G401 (cell line): ENCODE measurements at regions not wholly inside any gene's neighbourhood (a gene's known extent, or its start where the extent isn't known, plus 50 kb on each side); places are given as distances from the start of the nearest gene placed in this dataset.
A peak's percentile ranks its signal among the peaks of the same experiment; 100 is the strongest.
"Not testable (repeated sequence)": the region's sequence is repeated elsewhere in the genome, so short reads cannot be mapped to it uniquely, and the experiment has no call there.

Experiments
- DNase-seq: peaks from one replicate; pipeline ENCODE4 v3.0.0-alpha.2; 2015; ENCODE audit warnings: low spot score
- in situ Hi-C: cut with HindIII; loops from 2 replicates; pipeline ENCODE4 v1.10.0; 2016; ENCODE audit warnings: low sequenced_read_pairs, mixed read lengths

DNA sequence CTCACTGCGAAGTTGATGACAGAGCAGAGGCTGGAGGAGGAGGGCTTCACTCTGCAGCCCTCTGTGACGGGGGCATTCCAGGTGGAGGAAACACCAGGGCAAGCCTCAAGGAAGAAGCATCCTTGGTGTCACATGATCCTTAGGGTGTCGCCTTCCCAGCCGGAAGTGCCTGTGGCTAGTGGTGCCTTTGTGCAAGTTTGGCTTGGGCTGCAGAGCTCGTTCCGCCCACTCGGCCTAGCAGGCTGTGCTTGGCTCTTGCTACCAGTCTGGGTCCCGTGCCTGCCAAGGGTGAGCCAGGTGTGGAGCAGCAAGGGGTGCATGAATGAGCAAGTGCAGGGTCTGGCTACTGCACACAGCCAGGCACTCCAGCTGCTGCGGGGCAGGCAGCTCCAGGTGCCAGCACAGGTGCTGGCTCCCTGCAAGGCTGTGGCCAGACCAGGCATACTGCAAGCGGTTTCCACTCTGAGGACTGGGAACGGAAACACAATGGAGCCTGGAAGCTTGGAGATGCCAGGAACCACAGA, 325.3 kb upstream of the SMIM21 start:
- in situ Hi-C loops = no loop called here
- DNase-seq = no peak

DNA sequence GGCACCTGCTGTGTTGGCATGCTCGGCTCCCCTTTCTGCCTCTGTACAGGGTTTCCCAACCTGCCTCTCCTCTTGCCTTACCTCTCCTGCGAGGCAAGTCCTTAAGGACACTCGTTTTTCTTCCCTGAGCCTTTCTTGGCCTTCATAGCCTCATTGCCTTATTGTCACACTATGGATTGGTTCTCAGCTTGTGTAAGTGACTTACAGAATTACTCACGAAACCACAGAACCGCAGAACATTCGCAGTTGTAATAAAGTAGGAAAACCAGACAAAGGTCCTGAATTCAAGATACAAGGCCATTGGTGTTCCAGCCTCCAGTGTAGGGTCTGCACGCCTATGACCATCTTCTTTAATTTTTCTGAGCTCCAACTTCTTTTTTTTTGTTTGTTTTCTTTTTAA, 317.6 kb upstream of the SMIM21 start:
- in situ Hi-C loops = no loop called here
- DNase-seq = no peak

GRCh38 chr18:75742516-75742915, 315.0 kb upstream of the SMIM21 start:
- in situ Hi-C loops = no loop called here
- no peak for DNase-seq

- in situ Hi-C loops = no loop called here
- no peak for DNase-seq
Observed at GRCh38 chr18:75739682-75740081, 312.2 kb upstream of the SMIM21 start.

DNA sequence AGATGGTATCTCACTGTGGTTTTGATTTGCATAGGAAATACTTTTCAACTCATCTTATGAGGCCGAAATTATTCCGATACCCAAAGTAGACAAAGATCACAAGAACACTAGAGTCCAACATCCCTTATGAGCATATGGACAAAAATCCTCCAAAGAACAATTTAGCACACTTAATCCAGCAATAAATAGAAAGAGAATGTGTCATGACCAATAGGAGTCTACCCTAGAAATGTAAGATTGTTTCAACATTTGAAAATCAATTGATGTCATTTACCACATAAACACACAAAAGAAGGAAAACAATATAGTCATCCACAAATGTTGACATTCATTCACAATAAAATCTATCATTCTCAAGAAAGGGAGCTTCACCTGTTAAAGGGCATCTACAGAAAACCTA, 307.8 kb upstream of the SMIM21 start:
- in situ Hi-C loops = no loop called here
- DNase-seq = no peak

GRCh38 chr18:75730249-75730648, 302.7 kb upstream of the SMIM21 start:
- in situ Hi-C loops = no loop called here
- no peak for DNase-seq

- in situ Hi-C loops = no loop called here
- DNase-seq = no peak
Observed at GRCh38 chr18:75728621-75729020, 301.1 kb upstream of the SMIM21 start.

DNA sequence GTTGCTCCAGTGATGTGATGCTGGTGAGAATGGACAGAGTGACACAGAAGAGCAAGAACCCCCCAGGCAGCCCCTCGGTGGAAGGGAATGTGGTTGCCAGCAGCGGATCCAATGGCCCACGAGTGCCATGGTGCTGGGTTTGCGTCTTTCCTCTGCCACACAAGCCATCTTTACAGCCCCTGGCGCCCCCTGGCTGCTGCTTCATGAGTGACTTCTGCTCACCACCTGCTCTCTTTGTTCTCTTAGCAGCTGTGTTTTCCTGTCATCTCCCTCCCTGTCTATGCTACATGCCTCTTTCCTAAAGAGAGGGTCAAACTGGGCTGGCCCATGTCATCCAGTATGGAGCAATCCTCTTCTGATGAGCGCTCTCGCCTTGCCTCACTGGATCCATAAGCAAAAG, 300.0 kb upstream of the SMIM21 start:
- peak; percentile 3 for DNase-seq
- in situ Hi-C loops = no loop called here

- in situ Hi-C loops = no loop called here
- DNase-seq = no peak
Observed at GRCh38 chr18:75723521-75724340, 296.2 kb upstream of the SMIM21 start.

GRCh38 chr18:75714766-75715165, 287.3 kb upstream of the SMIM21 start:
- DNase-seq = no peak
- in situ Hi-C loops = no loop called here

DNA sequence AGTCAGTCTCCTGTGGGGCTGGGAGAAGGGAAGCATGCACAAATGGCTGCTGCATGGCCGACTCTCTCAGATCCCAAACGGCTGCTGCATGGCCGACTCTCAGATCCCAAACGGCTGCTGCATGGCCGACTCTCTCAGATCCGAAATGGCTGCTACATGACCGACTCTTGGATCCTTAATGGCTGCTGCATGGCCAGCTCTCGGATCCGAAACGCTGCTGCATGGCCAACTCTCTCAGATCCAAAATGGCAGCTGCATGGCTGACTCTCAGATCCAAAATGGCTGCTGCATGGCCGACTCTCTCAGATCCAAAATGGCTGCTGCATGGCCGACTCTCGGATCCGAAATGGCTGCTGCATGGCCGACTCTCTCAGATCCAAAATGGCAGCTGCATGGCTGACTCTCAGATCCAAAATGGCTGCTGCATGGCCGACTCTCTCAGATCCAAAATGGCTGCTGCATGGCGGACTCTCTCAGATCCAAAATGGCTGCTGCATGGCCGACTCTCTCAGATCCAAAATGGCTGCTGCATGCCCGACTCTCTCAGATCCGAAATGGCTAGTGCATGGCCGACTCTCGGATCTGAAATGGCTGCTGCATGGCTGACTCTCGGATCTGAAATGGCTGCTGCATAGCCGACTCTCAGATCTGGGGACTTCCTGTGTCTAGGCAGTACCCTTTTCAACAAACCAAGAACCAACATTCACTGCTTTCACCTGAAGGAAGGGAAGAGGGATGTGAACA, 284.8 kb upstream of the SMIM21 start:
- in situ Hi-C loops, DNase-seq: not testable (repeated sequence)

DNA sequence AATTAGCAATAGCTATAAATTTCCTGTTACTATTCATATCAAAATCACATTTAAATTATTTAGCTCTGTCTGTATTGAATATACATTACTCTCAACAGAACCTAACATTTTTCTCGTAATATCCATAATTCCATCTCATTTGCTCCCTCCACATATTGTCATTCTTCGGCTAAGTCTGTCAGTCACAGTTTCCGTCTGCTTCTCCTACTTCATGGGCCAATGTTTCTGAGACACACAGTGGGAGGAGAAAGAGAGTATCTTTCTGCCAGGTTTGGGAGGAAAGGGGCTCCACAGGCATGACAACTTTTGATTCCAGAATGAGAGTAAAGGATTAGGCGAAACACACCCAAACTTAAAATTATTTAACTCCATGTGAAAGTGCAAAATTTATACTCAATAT, 273.1 kb upstream of the SMIM21 start:
- no peak for DNase-seq
- in situ Hi-C loops = no loop called here

DNA sequence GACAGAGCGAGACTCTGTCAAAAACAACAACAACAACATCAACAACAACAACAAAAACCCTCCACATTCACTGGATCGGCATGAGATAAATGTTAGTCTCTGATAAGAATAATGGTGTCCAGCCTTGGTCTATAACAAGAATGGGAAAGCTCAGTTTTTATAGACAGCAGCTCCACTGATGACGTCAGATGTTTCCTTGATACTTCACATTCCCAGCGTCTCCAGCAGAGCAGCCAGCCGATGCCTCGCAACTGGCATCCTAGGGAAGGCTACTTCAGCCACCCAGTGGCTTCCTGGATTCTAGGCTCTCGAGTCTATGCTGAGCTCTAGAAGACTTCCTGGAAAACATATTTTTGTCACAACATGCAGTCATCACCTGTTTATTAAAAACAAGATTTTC, 271.4 kb upstream of the SMIM21 start:
- in situ Hi-C loops = no loop called here
- DNase-seq = no peak

DNA sequence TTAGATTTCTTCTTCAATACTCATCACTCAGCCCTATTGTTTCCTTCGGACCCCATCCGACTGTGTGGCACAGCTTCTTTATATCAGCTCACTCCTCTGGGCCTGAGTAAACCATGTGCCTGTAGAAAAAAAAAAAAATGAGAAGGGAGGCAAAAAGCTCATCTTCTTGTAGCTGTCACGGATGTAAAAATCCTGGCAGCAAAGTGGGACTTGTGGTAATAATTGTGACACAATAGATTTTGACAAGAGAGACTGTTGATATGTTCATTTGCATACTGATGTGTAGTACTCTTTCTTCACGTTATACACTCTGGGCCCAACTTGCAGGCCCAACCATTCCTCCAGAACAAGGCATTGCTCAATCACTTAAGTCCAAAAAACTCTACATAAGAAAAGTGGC, 270.0 kb upstream of the SMIM21 start:
- no peak for DNase-seq
- in situ Hi-C loops = no loop called here

DNA sequence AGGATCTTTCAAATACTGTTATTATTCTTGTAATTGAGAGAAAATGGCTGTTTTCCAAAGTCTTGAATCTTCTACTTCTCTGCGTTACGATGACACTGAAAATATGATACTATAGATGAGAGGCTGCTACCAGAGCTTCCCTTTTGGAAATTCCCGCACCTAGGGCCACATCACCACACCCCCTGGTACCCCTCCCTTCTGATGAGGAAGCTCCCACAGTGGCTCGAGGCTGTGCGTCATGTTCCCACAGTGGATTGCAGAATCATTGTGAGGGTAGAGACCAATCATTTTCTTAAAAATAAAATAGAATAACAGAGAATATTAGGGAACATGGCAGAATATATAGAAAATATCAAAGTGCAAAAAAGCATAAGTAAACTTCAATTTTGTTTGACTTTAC, 268.9 kb upstream of the SMIM21 start:
- no peak for DNase-seq
- in situ Hi-C loops = no loop called here

GRCh38 chr18:75694292-75694691, 266.8 kb upstream of the SMIM21 start:
- in situ Hi-C loops = no loop called here
- DNase-seq = no peak

- no peak for DNase-seq
- in situ Hi-C loops = no loop called here
Observed at GRCh38 chr18:75691483-75691882, 264.0 kb upstream of the SMIM21 start.

DNA sequence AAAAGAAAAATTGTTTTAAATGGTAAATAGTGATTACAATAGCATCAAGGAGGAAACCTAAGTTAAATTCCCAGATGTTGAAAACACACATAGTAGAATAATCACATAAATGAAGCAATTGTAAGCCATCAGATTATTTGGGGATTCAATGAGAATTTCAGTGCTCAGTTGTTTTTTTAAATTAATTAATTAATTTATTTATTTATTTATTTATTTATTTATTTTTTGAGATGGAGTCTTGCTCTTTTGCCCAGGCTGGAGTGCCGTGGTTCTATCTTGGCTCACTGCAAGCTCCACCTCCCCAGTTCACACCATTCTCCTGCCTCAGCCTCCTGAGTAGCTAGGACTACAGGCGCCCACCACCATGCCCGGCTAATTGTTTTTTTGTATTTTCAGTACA, 262.8 kb upstream of the SMIM21 start:
- in situ Hi-C loops, DNase-seq: not testable (repeated sequence)

DNA sequence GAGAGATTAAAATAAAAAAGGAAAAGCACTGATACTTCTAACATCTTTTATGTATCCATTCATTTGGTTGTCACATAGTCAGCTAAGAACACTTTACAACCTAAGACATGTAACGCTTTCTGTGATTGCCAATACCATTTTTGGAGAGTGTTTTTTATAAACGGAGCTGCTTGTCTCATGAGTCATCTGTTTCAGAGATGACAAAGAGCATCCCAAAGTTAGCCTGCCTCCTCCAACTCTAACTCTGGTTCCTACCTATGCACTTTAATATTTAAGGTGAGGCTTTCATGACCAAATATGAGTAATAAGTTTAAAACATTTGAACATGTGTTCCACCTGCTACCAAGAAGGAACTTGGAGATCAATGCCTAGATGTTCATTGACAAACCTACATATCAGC, 260.1 kb upstream of the SMIM21 start:
- in situ Hi-C loops = no loop called here
- DNase-seq = no peak

DNA sequence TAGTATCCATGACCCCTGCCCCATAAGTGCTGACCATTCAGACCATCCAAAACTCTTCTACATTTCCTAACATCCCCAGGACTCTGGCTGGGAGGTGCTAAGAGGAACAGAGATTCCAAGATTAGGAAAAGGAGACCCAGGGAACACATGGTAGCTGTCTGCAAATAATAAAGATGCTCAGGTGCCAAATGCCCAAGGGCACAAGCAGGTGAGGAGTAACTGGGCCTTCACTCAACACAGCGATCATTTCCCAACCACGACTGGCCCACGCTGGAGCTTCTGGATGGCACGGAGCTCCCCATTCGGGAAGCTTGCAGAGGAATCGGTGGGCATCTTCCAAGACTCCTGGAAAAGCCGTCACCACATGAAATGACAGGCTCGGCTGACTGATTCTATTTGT, 255.9 kb upstream of the SMIM21 start:
- DNase-seq = no peak
- in situ Hi-C loops = no loop called here
